Upper lobe of left lung (tissue), 4 donors: ENCODE measurements at regions not wholly inside any gene's neighbourhood (a gene's known extent, or its start where the extent isn't known, plus 50 kb on each side); places are given as distances from the start of the nearest gene placed in this dataset.

ENCODE experiments used
- EP300 ChIP-seq, 4 donors: sonication (generic); formaldehyde crosslinking; IDR thresholded peaks; one replicate each; pipeline ENCODE4 v1.5.1; 2017; ENCODE audit warnings: antibody characterized with exemption in 4 of 4, control low read depth in 2 of 4
- POLR2A ChIP-seq, 4 donors: fragments of 450-650 bp; IDR thresholded peaks; one replicate each; pipeline ENCODE4 v1.5.1; 2016 to 2017; ENCODE audit warnings: antibody characterized with exemption in 4 of 4, mild to moderate bottlenecking in 2 of 4
- POLR2AphosphoS5 ChIP-seq, 2 donors: sonication (generic); formaldehyde crosslinking; IDR thresholded peaks; one replicate each; pipeline ENCODE4 v1.5.1; 2017; ENCODE audit warnings: antibody characterized with exemption in 2 of 2
- TF ChIP-seq, protein P1 (sequence below), 6 experiments: fragments of 450-650 bp in 4 of 6; fragments of 200-600 bp in 2 of 6; sonication (generic) in 2 of 6; IDR thresholded peaks; one replicate each; pipeline ENCODE4 v1.5.1; 2016 to 2019; ENCODE audit warnings: antibody characterized with exemption in 6 of 6

DNA sequence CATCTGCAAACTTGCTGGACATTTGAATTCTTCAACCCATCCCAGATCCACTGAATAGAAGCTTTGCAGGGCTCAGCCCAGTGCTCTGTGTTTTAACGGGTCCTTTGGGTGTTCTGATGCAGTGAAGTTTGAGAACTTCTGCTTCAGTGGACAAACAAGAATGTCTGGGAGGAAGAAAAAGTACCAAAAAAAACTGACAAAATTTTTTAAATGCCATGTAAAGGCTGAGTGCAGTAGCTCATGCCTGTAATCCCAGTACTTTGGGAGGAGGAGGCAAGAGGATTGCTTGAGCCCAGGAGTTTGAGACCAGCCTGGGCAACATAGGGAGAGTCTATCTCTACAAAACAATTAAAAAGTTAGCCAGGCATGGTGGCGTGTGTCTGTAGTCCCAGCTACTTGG lies 51.8 kb upstream of the FRMD4A start:
- TF ChIP-seq, protein P1, sequence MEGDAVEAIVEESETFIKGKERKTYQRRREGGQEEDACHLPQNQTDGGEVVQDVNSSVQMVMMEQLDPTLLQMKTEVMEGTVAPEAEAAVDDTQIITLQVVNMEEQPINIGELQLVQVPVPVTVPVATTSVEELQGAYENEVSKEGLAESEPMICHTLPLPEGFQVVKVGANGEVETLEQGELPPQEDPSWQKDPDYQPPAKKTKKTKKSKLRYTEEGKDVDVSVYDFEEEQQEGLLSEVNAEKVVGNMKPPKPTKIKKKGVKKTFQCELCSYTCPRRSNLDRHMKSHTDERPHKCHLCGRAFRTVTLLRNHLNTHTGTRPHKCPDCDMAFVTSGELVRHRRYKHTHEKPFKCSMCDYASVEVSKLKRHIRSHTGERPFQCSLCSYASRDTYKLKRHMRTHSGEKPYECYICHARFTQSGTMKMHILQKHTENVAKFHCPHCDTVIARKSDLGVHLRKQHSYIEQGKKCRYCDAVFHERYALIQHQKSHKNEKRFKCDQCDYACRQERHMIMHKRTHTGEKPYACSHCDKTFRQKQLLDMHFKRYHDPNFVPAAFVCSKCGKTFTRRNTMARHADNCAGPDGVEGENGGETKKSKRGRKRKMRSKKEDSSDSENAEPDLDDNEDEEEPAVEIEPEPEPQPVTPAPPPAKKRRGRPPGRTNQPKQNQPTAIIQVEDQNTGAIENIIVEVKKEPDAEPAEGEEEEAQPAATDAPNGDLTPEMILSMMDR (IDR thresholded peaks at IDR 0.05) = no peak
- no peak for TF ChIP-seq POLR2A (IDR thresholded peaks at IDR 0.05)
- no peak for TF ChIP-seq POLR2AphosphoS5 (IDR thresholded peaks at IDR 0.05)
- no peak for TF ChIP-seq EP300 (IDR thresholded peaks at IDR 0.05)
